GM18499 (cell line): ENCODE measurements at regions not wholly inside any gene's neighbourhood (a gene's known extent, or its start where the extent isn't known, plus 50 kb on each side); places are given as distances from the start of the nearest gene placed in this dataset.
"Not testable (repeated sequence)": the region's sequence is repeated elsewhere in the genome, so short reads cannot be mapped to it uniquely, and the experiment has no call there.

Experiments
- ATAC-seq: cut with Tn5 transposase; IDR thresholded peaks from one replicate; pipeline ENCODE4 v1.9.1; 2021; ENCODE audit warnings: moderate number of reproducible peaks; ENCODE audit not compliant: insufficient read depth, unreplicated experiment

DNA sequence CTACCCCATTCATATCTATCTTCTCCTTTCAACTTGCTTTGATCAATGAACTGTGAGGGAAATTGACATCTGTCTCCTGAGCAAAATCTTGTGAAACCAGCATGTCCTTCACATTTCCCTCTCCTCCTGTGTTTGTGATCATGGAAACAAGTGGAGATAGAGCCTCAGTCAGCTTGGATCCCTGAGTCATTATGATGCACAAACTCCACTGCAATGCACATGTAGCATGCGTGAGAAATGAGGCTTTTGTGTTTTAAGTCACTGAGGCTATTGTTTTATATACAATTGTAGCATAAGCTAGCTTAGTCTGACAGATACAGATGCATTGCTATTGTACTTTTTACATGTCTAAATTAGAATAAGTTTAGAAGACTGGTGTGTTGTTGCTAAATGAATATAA, 85.2 kb upstream of the HNMT start:
- ATAC-seq, result no peak

- no peak for ATAC-seq
Observed at GRCh38 chr2:137881711-137882110, 82.6 kb upstream of the HNMT start.

DNA sequence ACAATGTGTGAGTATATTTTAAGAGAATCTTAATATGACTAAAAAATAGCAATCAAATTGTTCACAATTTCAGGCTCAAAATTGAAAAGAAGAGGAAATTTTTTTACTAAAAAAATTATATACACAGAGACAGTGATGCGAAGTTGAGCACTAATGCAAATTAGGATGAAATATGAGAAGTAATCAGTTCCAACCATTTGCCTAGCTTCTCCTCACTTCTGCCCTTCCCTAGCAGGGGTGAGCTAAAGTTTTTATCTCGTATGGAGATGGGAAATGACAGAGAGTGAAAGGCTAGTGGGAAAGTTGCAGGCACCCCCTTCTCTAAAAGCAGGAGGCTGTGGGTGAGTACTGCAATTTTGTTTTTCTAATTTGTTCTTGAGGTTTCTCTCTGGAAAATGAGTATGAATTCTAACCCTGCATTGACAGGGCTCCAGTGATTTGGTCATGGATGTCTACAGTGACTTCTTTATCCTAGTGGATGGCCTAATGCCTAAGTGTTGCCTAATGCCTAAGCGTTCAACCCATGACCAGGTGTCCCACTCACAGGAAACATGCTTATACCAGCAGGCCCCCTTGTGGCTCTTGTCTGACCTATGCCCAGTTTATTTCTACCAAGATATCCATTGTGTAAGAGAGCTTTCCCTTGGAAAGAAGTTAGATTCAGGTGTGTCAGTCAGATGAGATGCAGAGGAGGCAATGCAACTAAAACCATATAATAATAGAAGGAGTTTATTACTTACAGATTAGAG, 78.0 kb upstream of the HNMT start:
- no peak for ATAC-seq

GRCh38 chr2:137888845-137889244, 75.4 kb upstream of the HNMT start:
- ATAC-seq, result no peak

DNA sequence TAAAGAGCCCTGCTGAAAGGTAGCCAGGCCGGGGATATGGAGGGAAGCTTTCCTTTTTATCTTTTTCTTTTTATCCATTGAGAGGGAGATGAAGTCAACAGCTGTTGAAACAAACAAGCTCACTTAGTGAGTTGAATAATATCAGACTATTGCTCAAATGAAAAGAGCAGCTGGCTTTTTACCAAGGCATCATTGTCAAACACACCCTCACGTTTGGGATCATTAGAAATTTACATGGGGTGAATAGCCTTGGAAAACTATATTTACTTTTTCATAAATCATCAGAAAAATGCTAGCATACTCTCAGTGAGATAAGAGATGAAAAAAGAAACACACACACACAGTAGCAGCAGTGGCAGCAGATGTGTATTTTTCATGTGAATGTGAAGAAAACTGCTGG, 71.5 kb upstream of the HNMT start:
- ATAC-seq, result no peak

GRCh38 chr2:137893145-137893544, 71.1 kb upstream of the HNMT start:
- ATAC-seq, result no peak

DNA sequence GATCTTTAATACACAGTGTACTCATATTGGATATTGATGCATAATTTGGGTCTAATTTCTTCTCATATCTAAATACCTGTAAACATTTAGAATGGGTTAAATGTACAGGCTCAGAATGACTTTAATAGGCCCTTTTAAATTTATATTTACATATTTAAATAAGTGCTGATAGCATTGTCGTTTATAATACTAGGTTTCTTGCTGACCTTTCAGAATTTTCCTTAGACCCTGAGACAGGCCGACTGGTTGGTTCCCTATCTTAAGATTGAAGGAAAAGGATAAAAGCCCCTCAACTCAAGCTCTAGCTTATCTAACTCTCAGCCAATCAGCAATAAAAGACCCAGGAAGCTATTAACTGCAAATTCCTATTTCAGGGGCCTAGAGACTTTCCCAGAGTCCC, 67.8 kb upstream of the HNMT start:
- ATAC-seq, result no peak

DNA sequence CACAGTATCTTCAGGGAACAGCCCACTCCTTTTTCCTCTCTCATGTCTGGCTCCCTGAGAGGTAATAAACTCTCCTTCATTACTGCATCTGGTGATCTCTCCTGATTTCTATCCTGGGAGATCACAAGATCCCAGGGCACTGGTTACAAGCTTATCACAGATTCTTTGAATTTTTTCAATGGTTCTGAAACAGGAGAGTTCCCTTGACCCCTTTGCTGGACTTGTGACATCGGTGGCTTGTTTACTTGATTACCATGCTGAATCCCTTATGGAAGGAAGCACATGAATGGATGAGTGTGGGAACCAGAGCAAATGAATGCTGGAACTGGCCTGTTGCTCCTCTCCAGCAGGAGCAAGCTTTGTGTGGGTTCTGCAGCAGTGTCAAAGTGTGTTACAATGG, 67.2 kb upstream of the HNMT start:
- no peak for ATAC-seq

GRCh38 chr2:137900421-137901141, 63.7 kb upstream of the HNMT start:
- ATAC-seq, result no peak

- ATAC-seq, result no peak
Observed at GRCh38 chr2:137910641-137911040, 53.6 kb upstream of the HNMT start.

GRCh38 chr2:137912371-137912770, 51.9 kb upstream of the HNMT start:
- no peak for ATAC-seq

DNA sequence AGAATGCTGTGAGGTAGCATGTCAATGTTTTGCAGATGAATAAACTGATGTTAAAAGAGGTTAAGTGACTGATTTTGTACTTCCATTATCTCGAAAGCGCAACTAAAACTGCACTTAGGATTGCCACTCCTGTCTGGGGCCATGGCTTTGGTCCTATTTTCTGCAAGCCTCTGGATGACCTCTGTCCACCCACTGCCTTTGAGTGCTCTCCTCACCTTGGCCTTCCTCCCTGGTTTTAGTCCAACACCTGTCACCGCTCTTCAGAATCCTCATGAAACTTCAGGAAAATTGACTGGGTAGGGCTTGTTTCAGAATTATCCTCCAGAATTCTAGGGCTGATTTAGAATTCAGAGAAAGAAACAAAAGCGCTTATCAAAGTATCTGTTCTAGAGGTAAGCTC, 51.1 kb upstream of the HNMT start:
- no peak for ATAC-seq

DNA sequence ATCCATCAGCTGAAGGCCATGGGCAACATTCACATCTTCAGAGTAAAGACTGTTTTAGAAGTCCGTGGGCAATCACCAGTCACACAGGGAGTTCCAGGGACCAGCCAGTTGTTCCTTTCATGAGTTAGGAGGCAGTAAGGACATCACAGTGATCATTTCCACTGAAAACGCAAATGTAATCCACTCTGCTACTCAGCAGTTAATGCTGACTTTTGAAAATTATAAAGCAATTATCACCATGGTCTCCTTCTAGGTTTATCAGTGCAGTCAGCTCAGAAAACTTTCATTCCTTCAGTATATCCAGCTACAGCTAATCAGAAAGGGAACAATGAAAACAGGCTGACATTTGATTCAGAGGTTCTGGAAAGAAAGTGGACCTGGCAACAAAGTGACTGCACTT, 50.6 kb upstream of the HNMT start:
- ATAC-seq, result not testable (repeated sequence)
